CD1c-positive myeloid dendritic cell (primary cell): ENCODE measurements at regions not wholly inside any gene's neighbourhood (a gene's known extent, or its start where the extent isn't known, plus 50 kb on each side); places are given as distances from the start of the nearest gene placed in this dataset.

Experiments
- DNase-seq: peaks from one replicate; pipeline ENCODE4 v3.0.0-alpha.2; 2016; ENCODE audit errors: extremely low spot score

GRCh38 chr1:36675931-36676562, 193.3 kb upstream of the CSF3R start:
- DNase-seq: no peak

DNA sequence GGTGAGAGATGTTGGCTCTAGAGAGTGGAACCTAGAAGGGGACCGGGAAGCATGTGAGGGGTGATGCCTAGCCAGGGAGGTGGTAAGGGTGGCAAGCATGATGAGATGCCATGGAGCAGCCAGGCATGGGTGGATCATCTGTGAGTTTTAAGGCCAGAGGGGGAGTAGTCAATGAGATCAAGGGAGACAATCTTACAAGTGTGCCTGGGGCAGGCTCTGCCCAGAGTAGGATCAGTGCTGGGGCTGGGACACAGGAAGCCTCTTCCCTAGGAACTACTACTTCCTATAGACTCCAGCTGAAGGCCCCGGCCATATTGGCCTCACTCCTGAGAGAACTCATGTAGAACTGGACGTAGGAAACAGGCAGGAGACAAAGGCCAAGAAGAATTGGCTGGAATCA, 192.4 kb upstream of the CSF3R start:
- no peak for DNase-seq

DNA sequence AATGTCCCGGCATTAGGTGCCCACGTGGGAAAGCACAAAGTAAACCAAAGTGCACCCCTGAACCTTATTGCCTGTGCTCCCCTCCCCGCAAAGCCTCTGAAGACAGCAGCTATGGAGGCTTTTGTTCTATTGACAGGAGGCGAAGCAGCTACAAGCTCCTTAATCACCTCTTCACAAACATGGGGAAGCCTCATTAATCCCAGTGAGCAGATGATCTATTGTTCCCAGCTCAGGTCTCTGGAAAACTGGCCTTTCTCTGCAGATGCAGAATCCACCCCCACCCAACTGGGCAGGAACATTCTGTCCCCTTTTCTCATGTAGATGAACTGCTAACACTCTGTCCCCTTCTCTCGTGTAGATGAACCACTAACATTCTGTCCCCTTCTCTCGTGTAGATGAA, 190.5 kb upstream of the CSF3R start:
- no peak for DNase-seq

DNA sequence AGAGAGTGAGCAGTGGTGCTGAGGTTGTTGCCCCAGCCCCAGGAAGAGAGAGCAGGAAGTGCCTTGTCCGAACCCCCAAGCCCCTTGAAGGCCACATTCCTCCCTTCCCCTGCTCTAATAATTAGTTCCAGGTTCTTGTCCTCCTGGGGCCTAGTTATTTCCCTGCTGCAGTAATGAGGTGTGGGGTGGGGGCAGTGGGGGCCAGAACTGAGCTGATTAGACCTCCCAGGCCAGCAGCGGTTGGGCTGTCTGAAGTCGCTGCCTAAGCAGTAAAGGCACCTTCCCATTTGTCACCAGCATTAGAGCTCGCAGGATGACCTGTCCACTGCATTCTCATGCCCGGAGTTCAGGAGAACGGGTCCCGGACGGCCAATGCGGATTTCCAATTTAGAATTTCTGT, 186.5 kb upstream of the CSF3R start:
- DNase-seq: no peak

- no peak for DNase-seq
Observed at GRCh38 chr1:36667836-36668235, 185.1 kb upstream of the CSF3R start.

DNA sequence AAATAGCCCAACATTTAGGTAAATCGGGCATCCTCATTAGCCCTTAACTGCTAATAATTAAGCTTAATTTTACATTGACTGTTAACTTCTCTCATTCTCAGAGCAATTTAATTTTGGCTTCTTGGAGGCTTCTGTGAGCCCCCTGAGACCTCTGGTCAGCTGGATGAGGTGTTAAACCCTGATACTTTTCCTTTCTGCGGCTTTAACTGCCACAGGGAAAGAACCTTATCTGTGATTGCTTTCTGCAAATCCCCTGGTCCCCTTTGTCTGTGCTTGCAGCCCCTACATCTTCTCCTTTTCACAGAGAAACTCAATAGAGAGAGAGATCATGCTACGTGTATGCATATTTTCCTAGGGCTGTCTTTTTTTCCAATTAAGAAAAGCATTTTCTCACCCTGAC, 184.5 kb upstream of the CSF3R start:
- DNase-seq: no peak

DNA sequence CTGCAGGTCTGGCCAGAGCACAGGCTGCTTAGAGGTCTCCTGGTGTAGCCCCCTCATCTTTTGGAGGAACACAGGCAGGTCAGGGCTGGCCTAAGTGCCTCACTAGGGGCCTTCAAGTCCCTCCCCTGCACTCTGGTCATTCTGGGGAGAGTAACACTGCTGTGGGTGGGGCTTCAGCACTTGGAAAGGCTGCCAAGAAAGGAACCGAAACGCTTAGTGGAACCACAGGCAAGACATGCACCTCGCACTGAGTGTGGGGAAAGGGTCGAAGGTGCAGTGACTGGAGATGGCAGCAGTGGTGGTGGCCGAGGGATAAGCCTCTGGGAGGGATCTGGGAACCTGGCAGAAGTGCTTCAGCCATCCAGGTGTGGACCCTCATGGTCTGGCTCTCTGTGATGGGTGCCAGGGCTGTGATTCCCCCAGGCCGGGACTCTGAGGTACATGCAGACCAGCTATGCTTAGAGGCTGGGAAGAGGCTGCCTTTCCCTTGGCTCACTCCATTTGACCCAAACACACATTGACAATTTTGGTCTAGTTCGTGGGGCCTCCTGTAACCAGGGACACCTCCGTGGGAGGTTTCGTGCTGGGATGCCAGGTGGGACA, 182.9 kb upstream of the CSF3R start:
- DNase-seq: peak; percentile 79

GRCh38 chr1:36664571-36665287, 182.0 kb upstream of the CSF3R start:
- DNase-seq: peak; percentile 56

GRCh38 chr1:36663772-36664430, 181.2 kb upstream of the CSF3R start:
- peak; percentile 66 for DNase-seq

DNA sequence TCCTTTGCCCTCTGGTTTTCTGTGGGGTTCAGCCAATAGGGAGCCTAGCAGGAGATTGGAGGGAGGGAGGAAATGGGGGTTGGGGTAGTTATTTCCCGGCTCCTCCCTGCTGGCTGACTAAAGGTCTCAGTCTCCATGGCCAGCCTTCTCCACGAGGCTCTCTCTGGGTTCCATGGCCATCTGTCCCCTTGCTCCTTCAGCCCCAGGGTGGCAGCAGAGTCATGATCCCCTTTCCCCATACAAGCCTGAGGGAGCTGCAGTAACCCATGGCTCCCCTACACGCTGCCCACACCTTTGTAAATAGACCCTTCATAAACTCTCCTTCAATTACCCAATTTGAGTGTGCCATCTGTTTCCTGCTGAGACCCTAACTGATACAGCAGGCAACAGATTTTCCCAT, 176.1 kb upstream of the CSF3R start:
- DNase-seq: no peak

DNA sequence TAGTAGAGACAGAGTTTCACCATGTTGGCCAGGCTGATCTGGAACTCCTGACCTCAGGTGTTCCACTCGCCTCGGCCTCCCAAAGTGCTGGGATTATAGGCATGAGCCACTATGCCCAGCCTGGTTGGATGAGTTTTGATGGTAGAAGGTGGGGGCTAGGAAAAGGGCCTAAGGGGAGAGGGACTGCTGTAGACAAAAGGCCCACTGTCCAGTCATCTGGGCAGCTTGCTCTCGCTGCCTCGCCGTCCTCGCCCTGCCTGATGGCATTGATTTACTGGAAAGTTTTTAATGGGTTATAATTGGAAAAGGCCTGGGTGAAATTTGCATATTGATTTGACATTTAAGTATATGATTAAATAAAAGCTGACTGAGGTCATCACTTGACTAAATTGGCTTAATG, 175.1 kb upstream of the CSF3R start:
- DNase-seq: no peak

- no peak for DNase-seq
Observed at GRCh38 chr1:36656838-36657237, 174.1 kb upstream of the CSF3R start.

GRCh38 chr1:36656271-36656670, 173.6 kb upstream of the CSF3R start:
- no peak for DNase-seq

GRCh38 chr1:36654586-36654985, 171.9 kb upstream of the CSF3R start:
- no peak for DNase-seq

DNA sequence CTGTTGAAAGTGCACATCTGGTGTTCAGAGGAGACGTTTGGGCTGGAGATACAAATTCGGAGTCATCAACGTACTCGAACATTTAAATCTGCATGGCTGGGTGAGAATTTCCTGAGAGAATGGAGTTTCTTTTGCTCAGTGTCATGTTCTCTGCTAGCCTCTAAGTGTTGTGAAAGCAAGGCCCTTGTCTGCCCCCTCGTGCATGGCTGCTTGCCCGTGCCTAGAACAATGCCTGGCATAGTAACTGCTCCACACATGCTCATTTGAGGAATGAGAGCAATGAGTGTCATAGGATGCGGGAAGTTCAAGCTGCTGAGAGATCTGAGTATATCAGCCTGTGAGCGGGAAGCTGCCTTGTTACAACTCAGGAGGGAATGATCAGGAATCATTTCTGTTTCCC, 171.1 kb upstream of the CSF3R start:
- DNase-seq: no peak

GRCh38 chr1:36652586-36652985, 169.9 kb upstream of the CSF3R start:
- DNase-seq: no peak

- DNase-seq: no peak
Observed at GRCh38 chr1:36652011-36652410, 169.3 kb upstream of the CSF3R start.

GRCh38 chr1:36651176-36651910, 168.6 kb upstream of the CSF3R start:
- no peak for DNase-seq

DNA sequence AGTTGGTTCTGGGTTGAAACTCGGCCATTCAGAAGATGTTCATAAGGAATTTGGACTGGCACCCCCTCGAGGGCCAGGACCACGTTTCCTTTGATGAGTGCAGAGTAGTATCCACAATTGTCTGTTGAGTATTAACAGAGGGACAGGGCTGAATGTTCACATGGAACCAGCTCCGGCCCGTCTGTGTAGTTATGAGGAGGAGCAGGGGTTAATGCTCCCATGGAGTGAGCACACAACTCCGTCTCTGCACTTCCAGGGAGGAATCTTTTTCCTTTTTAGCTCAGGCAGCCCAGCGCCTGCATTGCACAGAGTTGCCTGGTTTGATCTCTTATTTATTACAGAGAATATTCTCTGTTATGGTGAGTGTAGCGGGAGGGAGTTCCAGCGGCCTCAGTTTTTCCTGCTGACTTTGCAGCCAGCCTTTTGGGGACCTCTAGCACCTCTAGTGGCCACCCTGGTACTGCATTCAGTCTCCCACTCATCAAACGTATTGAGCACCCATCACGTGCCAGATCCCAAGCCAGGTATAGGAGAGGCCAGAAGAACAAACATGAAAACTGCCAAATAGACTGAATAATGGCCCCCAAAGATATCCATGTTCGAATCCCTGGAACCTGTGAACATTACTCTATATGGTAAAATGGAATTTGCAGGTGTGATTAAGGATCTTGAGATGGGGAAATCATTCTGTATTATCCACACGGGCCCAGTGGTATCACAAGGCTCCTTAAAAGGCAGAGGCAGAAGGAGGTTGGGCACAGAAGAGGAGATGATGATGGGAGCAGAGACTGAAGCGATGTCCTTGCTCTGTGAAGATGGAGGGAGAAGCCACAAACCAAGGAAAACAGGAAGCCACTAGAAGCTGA, 167.7 kb upstream of the CSF3R start:
- DNase-seq: peak; percentile 65

DNA sequence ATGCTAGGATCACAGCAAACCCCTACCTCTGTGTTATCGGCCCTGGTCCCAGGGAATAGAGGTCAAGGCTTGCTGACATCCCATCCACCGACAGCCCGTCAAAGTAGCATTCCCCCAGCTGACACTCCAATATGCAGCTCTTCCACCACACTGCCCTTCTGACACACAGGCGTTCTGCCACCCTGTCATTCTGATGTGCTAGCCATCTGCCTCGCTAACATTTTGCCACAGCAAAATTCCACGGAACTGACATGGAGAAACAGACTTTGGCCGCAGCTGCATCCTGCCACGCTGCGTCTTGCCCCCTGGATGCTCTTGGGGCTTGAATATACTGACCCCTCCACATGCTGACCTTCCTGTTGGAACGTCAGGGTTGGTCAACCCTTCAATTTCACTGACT, 163.2 kb upstream of the CSF3R start:
- no peak for DNase-seq

- no peak for DNase-seq
Observed at GRCh38 chr1:36644556-36644955, 161.8 kb upstream of the CSF3R start.
